ENCODE measurements at regions not wholly inside any gene's neighbourhood (a gene's known extent, or its start where the extent isn't known, plus 50 kb on each side); places are given as distances from the start of the nearest gene placed in this dataset.

DNA sequence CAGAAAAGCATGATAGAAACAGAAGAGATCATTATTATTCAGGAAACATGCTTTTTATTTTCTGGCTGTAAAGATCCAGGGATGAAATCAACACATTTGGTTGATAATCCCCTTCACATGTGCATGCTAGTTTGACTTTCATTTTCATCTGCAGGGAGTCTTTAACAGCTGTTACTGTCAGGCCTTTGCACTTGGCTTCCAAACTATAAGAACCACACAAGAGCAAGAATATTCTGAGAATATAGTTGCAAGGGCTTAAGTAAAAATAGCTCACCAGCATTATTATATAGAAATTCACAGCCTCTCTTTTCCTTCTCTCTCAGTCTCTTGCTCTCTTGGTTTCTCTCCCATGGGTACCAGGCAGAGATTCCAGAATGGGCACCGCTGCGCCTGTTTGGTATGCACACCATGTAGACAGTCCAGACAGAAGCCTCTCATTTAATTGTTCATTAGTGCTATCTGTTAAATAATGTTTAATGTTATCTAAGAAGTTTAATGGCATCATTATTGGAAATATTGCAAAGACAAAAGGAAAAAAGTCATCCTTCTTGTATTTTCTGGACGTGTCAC lies 622.3 kb upstream of the PLXNA2 start:
- TF ChIP-seq CREB1 (IDR thresholded peaks at IDR 0.05; ENCODE audit: low read depth): no peak
- no peak for TF ChIP-seq CEBPB (IDR thresholded peaks at IDR 0.05)
- TF ChIP-seq, protein P1, sequence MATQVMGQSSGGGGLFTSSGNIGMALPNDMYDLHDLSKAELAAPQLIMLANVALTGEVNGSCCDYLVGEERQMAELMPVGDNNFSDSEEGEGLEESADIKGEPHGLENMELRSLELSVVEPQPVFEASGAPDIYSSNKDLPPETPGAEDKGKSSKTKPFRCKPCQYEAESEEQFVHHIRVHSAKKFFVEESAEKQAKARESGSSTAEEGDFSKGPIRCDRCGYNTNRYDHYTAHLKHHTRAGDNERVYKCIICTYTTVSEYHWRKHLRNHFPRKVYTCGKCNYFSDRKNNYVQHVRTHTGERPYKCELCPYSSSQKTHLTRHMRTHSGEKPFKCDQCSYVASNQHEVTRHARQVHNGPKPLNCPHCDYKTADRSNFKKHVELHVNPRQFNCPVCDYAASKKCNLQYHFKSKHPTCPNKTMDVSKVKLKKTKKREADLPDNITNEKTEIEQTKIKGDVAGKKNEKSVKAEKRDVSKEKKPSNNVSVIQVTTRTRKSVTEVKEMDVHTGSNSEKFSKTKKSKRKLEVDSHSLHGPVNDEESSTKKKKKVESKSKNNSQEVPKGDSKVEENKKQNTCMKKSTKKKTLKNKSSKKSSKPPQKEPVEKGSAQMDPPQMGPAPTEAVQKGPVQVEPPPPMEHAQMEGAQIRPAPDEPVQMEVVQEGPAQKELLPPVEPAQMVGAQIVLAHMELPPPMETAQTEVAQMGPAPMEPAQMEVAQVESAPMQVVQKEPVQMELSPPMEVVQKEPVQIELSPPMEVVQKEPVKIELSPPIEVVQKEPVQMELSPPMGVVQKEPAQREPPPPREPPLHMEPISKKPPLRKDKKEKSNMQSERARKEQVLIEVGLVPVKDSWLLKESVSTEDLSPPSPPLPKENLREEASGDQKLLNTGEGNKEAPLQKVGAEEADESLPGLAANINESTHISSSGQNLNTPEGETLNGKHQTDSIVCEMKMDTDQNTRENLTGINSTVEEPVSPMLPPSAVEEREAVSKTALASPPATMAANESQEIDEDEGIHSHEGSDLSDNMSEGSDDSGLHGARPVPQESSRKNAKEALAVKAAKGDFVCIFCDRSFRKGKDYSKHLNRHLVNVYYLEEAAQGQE (IDR thresholded peaks at IDR 0.05; ENCODE audit: low read depth): no peak
- TF ChIP-seq RAD21 (IDR thresholded peaks at IDR 0.05; ENCODE audit: low read depth): no peak
- TF ChIP-seq TEAD4 (IDR thresholded peaks at IDR 0.05): no peak
- TF ChIP-seq TCF12 (IDR thresholded peaks at IDR 0.05; ENCODE audit: low read depth): no peak
- TF ChIP-seq FOXM1 (IDR thresholded peaks at IDR 0.05; ENCODE audit: borderline replicate concordance, low read depth): no peak
- TF ChIP-seq EGR1 (IDR thresholded peaks at IDR 0.05): no peak
- TF ChIP-seq EP300 (IDR thresholded peaks at IDR 0.05; ENCODE audit: borderline replicate concordance): no peak
- TF ChIP-seq, protein P2, sequence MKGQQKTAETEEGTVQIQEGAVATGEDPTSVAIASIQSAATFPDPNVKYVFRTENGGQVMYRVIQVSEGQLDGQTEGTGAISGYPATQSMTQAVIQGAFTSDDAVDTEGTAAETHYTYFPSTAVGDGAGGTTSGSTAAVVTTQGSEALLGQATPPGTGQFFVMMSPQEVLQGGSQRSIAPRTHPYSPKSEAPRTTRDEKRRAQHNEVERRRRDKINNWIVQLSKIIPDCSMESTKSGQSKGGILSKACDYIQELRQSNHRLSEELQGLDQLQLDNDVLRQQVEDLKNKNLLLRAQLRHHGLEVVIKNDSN (IDR thresholded peaks at IDR 0.05): no peak
- no peak for TF ChIP-seq YY1 (IDR thresholded peaks at IDR 0.05; ENCODE audit: low read depth)
- no peak for TF ChIP-seq NFIC (IDR thresholded peaks at IDR 0.05)

DNA sequence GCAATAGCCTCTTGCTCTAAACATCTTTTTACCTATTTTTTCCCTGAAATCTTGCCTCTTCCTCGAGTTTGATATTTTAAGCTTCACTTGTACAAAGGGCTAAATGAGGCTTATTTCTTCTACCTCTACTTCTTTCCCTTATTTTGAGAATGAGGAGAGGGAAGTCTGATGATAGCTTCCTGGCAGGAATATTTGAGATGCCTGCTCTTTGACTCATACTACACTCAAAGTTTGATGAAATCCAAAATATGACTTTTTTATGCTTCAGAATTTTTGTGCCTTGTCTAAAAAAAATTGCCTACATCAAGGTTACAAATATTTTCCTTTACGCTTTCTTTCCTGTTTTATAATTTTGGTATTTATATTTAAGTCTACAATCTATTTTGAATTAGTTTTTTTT lies 624.4 kb upstream of the PLXNA2 start:
- TF ChIP-seq NFIC (IDR thresholded peaks at IDR 0.05) (no peak), TCF12 (IDR thresholded peaks at IDR 0.05; ENCODE audit: low read depth) (no peak), TAF1 (IDR thresholded peaks at IDR 0.05; ENCODE audit: low read depth) (no peak)

DNA sequence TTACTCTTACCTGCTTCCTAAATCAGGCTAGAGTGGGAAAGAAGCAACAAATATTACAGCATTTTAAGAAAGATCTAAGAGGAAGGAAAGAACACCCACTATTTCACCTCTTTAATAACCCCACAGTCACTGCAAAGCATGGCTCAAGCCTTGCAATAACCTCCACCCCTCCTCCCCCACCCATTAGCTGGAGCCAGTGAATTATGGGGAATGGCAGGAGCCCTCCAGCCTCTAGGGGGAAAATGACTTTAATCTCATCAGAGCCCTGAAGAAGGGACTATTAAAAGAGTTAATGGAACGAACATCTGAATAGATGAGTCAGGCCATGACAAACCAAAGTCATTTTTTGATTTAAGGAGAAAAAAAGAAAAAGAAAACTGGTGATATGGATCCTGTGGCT lies 630.7 kb upstream of the PLXNA2 start:
- TF ChIP-seq YY1 (IDR thresholded peaks at IDR 0.05; ENCODE audit: low read depth) (no peak), EGR1 (IDR thresholded peaks at IDR 0.05) (no peak), TAF1 (IDR thresholded peaks at IDR 0.05; ENCODE audit: low read depth) (no peak), RAD21 (IDR thresholded peaks at IDR 0.05; ENCODE audit: low read depth) (no peak), TCF12 (IDR thresholded peaks at IDR 0.05; ENCODE audit: low read depth) (no peak), ZBTB7A (IDR thresholded peaks at IDR 0.05; ENCODE audit: low read depth) (no peak), CREB1 (IDR thresholded peaks at IDR 0.05; ENCODE audit: low read depth) (no peak), EP300 (IDR thresholded peaks at IDR 0.05; ENCODE audit: borderline replicate concordance) (no peak), TEAD4 (IDR thresholded peaks at IDR 0.05) (no peak), NFIC (IDR thresholded peaks at IDR 0.05) (no peak), FOXM1 (IDR thresholded peaks at IDR 0.05; ENCODE audit: borderline replicate concordance, low read depth) (no peak), CEBPB (IDR thresholded peaks at IDR 0.05) (no peak)
- TF ChIP-seq, protein P1 (IDR thresholded peaks at IDR 0.05; ENCODE audit: low read depth): no peak
- TF ChIP-seq, protein P2 (IDR thresholded peaks at IDR 0.05): no peak
- TF ChIP-seq, protein P3, sequence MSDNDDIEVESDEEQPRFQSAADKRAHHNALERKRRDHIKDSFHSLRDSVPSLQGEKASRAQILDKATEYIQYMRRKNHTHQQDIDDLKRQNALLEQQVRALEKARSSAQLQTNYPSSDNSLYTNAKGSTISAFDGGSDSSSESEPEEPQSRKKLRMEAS (IDR thresholded peaks at IDR 0.05): no peak

DNA sequence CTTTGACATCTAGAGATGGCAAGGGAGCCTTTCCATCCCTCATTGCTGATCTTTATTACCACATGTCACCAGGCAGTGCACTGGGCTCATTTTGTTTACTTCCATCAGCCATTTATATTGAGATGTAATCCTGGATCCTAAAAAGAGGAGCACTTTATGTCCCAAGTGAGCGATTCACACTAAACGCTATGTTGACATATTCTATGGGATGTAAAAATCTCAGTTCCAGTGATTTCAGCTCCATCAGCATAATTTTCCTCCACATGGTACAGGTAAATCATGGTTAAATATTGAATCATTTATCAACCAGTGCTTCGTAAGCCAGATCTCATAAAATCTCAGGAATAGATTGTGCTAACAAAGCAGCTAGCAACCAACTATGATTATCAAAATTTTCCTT lies 634.8 kb upstream of the PLXNA2 start:
- no peak for TF ChIP-seq EGR1 (IDR thresholded peaks at IDR 0.05)
- TF ChIP-seq, protein P2 (IDR thresholded peaks at IDR 0.05): no peak
- TF ChIP-seq TEAD4 (IDR thresholded peaks at IDR 0.05): no peak
- no peak for TF ChIP-seq YY1 (IDR thresholded peaks at IDR 0.05; ENCODE audit: low read depth)
- TF ChIP-seq, protein P3 (IDR thresholded peaks at IDR 0.05): no peak
- TF ChIP-seq FOXM1 (IDR thresholded peaks at IDR 0.05; ENCODE audit: borderline replicate concordance, low read depth): no peak
- TF ChIP-seq ZBTB7A (IDR thresholded peaks at IDR 0.05; ENCODE audit: low read depth): no peak
- TF ChIP-seq RAD21 (IDR thresholded peaks at IDR 0.05; ENCODE audit: low read depth): no peak
- no peak for TF ChIP-seq TCF12 (IDR thresholded peaks at IDR 0.05; ENCODE audit: low read depth)
- TF ChIP-seq, protein P1 (IDR thresholded peaks at IDR 0.05; ENCODE audit: low read depth): no peak
- no peak for TF ChIP-seq CEBPB (IDR thresholded peaks at IDR 0.05)

Data from Ishikawa (cell line).